Smooth muscle cell (in vitro differentiated cells): ENCODE measurements at regions not wholly inside any gene's neighbourhood (a gene's known extent, or its start where the extent isn't known, plus 50 kb on each side); places are given as distances from the start of the nearest gene placed in this dataset.
"Not testable (repeated sequence)": the region's sequence is repeated elsewhere in the genome, so short reads cannot be mapped to it uniquely, and the experiment has no call there.

Experiments
- DNase-seq: peaks from one replicate; lab custom pipeline; 2025; ENCODE audit not compliant: unreplicated experiment; lab: John Stamatoyannopoulos, UW
- H2AFZ ChIP-seq: fragments of 200-600 bp; sonication (generic); 2 replicates; pipeline ENCODE4 v1.6.0; 2016; ENCODE audit warnings: antibody characterized with exemption, low read depth, mild to moderate bottlenecking
- H3F3A ChIP-seq: fragments of 200-600 bp; sonication (generic); 2 replicates; pipeline ENCODE4 v1.6.0; 2017; ENCODE audit warnings: antibody characterized with exemption, low read depth
- H3K27ac ChIP-seq: fragments of 200-600 bp; sonication (generic); 2 replicates; pipeline ENCODE4 v1.5.1; 2016; ENCODE audit warnings: low read depth, mild to moderate bottlenecking
- H3K27me3 ChIP-seq: fragments of 200-600 bp; sonication (generic); 2 replicates; pipeline ENCODE4 v1.6.1; 2016; ENCODE audit warnings: low read depth, mild to moderate bottlenecking
- H3K36me3 ChIP-seq: fragments of 200-600 bp; sonication (generic); 2 replicates; pipeline ENCODE4 v1.5.1; 2016; ENCODE audit warnings: low read depth
- H3K4me1 ChIP-seq: fragments of 200-600 bp; sonication (generic); 2 replicates; pipeline ENCODE4 v1.5.1; 2016; ENCODE audit warnings: low read depth
- H3K4me2 ChIP-seq: fragments of 200-600 bp; sonication (generic); 2 replicates; pipeline ENCODE4 v1.6.0; 2016; ENCODE audit warnings: mild to moderate bottlenecking
- H3K4me3 ChIP-seq: fragments of 200-600 bp; sonication (generic); 2 replicates; pipeline ENCODE4 v1.5.1; 2016; ENCODE audit warnings: mild to moderate bottlenecking
- H3K79me2 ChIP-seq: fragments of 200-600 bp; sonication (generic); 2 replicates; pipeline ENCODE4 v1.6.0; 2016; ENCODE audit warnings: low read depth, mild to moderate bottlenecking
- H3K9ac ChIP-seq: fragments of 200-600 bp; sonication (generic); 2 replicates; pipeline ENCODE4 v1.6.0; 2016; ENCODE audit warnings: low read depth
- H3K9me3 ChIP-seq: fragments of 200-600 bp; sonication (generic); replicated peaks from 2 replicates; pipeline ENCODE4 v1.5.1; 2016; ENCODE audit warnings: low read depth
- H4K20me1 ChIP-seq: fragments of 200-600 bp; sonication (generic); 2 replicates; pipeline ENCODE4 v1.6.0; 2016; ENCODE audit warnings: low read depth
- CTCF ChIP-seq: fragments of 200-600 bp; sonication (generic); IDR thresholded peaks from 2 replicates; pipeline ENCODE4 v1.5.1; 2017; ENCODE audit warnings: borderline replicate concordance, mild to moderate bottlenecking, antibody characterized with exemption; ENCODE audit not compliant: insufficient read depth, poor library complexity, severe bottlenecking
- WGBS: methylation state at CpG from one replicate; pipeline ENCODE4 v1.1.7; 2016; ENCODE audit warnings: low lambda C conversion rate; 5-methylcytosine and 5-hydroxymethylcytosine counted together

GRCh38 chr5:81826128-81826527, 75.2 kb upstream of the SSBP2 start:
- no peak overlapping the region for H3K27ac ChIP-seq
- H3K9me3 ChIP-seq: no peaks in the 10 kb centered on the region
- H2AFZ ChIP-seq: no peak overlapping the region

GRCh38 chr5:81825237-81825636, 74.3 kb upstream of the SSBP2 start:
- H3K9me3 ChIP-seq: no peaks in the 10 kb centered on the region
- no peaks in the 10 kb centered on the region for H3K79me2 ChIP-seq
- no peaks in the 10 kb centered on the region for H3F3A ChIP-seq
- no peak for TF ChIP-seq CTCF
- no peak overlapping the region for H3K4me2 ChIP-seq
- H4K20me1 ChIP-seq: no peaks in the 10 kb centered on the region
- no peak overlapping the region for H3K27ac ChIP-seq
- 52% methylated on average over 3 of the region's 3 CpGs for WGBS
- no peaks in the 10 kb centered on the region for H3K27me3 ChIP-seq
- no peak for DNase-seq
- H3K4me1 ChIP-seq: peaks cover 4% of the 10 kb centered on the region
- no peak overlapping the region for H2AFZ ChIP-seq
- no peak overlapping the region for H3K4me3 ChIP-seq
- no peak overlapping the region for H3K9ac ChIP-seq
- H3K36me3 ChIP-seq: no peaks in the 10 kb centered on the region

More at GRCh38 chr5:81826128-81826527, 75.2 kb upstream of the SSBP2 start:
- Histone ChIP-seq H4K20me1 (no peaks in the 10 kb centered on the region), H3K4me3 (no peak overlapping the region), H3K9ac (no peak overlapping the region), H3K4me2 (no peak overlapping the region), H3K36me3 (no peaks in the 10 kb centered on the region), H3K27me3 (no peaks in the 10 kb centered on the region), H3F3A (no peaks in the 10 kb centered on the region), H3K79me2 (no peaks in the 10 kb centered on the region), H3K4me1 (peaks cover 4% of the 10 kb centered on the region)
- no peak for TF ChIP-seq CTCF
- DNase-seq: no peak
- WGBS: 51% methylated on average over 2 of the region's 2 CpGs

GRCh38 chr5:81823736-81824135, 72.8 kb upstream of the SSBP2 start:
- not testable (repeated sequence) for H4K20me1 ChIP-seq, DNase-seq, H3F3A ChIP-seq, H3K27ac ChIP-seq, H3K4me3 ChIP-seq, H3K36me3 ChIP-seq, H3K27me3 ChIP-seq, H3K9me3 ChIP-seq, H2AFZ ChIP-seq, H3K4me1 ChIP-seq, H3K4me2 ChIP-seq, H3K79me2 ChIP-seq, H3K9ac ChIP-seq
- 98% methylated on average over 24 of the region's 24 CpGs for WGBS

- H3K9ac ChIP-seq: no peak overlapping the region
- no peaks in the 10 kb centered on the region for H4K20me1 ChIP-seq
- 98% methylated on average over 2 of the region's 2 CpGs for WGBS
- no peak overlapping the region for H2AFZ ChIP-seq
- no peak overlapping the region for H3K4me3 ChIP-seq
- no peak for DNase-seq
- H3K79me2 ChIP-seq: no peaks in the 10 kb centered on the region
- no peaks in the 10 kb centered on the region for H3K36me3 ChIP-seq
- H3K4me2 ChIP-seq: no peak overlapping the region
- no peaks in the 10 kb centered on the region for H3K27me3 ChIP-seq
- no peak overlapping the region for H3K27ac ChIP-seq
- TF ChIP-seq CTCF: no peak
- H3F3A ChIP-seq: no peaks in the 10 kb centered on the region
- H3K4me1 ChIP-seq: no peaks in the 10 kb centered on the region
- no peaks in the 10 kb centered on the region for H3K9me3 ChIP-seq
These were observed 70.0 kb upstream of the SSBP2 start for GRCh38 chr5:81820863-81821262.
